Mesothelial cell of epicardium (in vitro differentiated cells): ENCODE measurements at regions not wholly inside any gene's neighbourhood (a gene's known extent, or its start where the extent isn't known, plus 50 kb on each side); places are given as distances from the start of the nearest gene placed in this dataset.

Source experiments
- DNase-seq, 2 experiments: peaks; one replicate each; pipeline ENCODE4 v3.0.0; 2021; ENCODE audit warnings: low spot score in 2 of 2; ENCODE audit not compliant: unreplicated experiment in 2 of 2
- H3K27ac Mint-ChIP-seq: 2 replicates; pipeline ENCODE4 v1.8.0; 2021; ENCODE audit warnings: mixed read lengths
- H3K27me3 Mint-ChIP-seq: 2 replicates; pipeline ENCODE4 v1.8.0; 2021; ENCODE audit warnings: low read depth, mixed read lengths
- H3K36me3 Mint-ChIP-seq: 2 replicates; pipeline ENCODE4 v1.8.0; 2021; ENCODE audit warnings: mixed read lengths
- H3K4me1 Mint-ChIP-seq: 2 replicates; pipeline ENCODE4 v1.8.0; 2021; ENCODE audit warnings: mixed read lengths
- H3K4me3 Mint-ChIP-seq: 2 replicates; pipeline ENCODE4 v1.8.0; 2021; ENCODE audit warnings: mild to moderate bottlenecking, moderate library complexity, mixed read lengths
- H3K9me3 Mint-ChIP-seq: 2 replicates; pipeline ENCODE4 v1.8.0; 2021; ENCODE audit warnings: mixed read lengths
- CTCF ChIP-seq: fragments of 200-600 bp; sonication (generic); IDR thresholded peaks from one replicate; pipeline ENCODE4 v1.5.0; 2021; ENCODE audit warnings: antibody characterized with exemption; ENCODE audit not compliant: unreplicated experiment

GRCh38 chr2:101534149-101534611 lies 59.3 kb upstream of the RFX8 start:
- no peak for TF ChIP-seq CTCF
- peaks cover 8% of the 10 kb centered on the region for H3K9me3 Mint-ChIP-seq
- no peaks in the 10 kb centered on the region for H3K27me3 Mint-ChIP-seq
- no peak for DNase-seq
- no peaks in the 10 kb centered on the region for H3K36me3 Mint-ChIP-seq
- H3K4me3 Mint-ChIP-seq, result no peak overlapping the region
- H3K4me1 Mint-ChIP-seq, result no peaks in the 10 kb centered on the region
- no peak overlapping the region for H3K27ac Mint-ChIP-seq

- H3K36me3 Mint-ChIP-seq, result no peaks in the 10 kb centered on the region
- no peaks in the 10 kb centered on the region for H3K27me3 Mint-ChIP-seq
- H3K4me3 Mint-ChIP-seq, result no peak overlapping the region
- H3K9me3 Mint-ChIP-seq, result peaks cover 8% of the 10 kb centered on the region
- TF ChIP-seq CTCF, result no peak
- no peak for DNase-seq
- H3K4me1 Mint-ChIP-seq, result no peaks in the 10 kb centered on the region
- no peak overlapping the region for H3K27ac Mint-ChIP-seq
Observed at GRCh38 chr2:101533561-101534148, 58.7 kb upstream of the RFX8 start.

GRCh38 chr2:101528501-101528900 lies 53.6 kb upstream of the RFX8 start:
- peaks cover 8% of the 10 kb centered on the region for H3K9me3 Mint-ChIP-seq
- no peak for DNase-seq
- H3K4me1 Mint-ChIP-seq, result no peaks in the 10 kb centered on the region
- no peaks in the 10 kb centered on the region for H3K27me3 Mint-ChIP-seq
- no peak overlapping the region for H3K4me3 Mint-ChIP-seq
- H3K36me3 Mint-ChIP-seq, result no peaks in the 10 kb centered on the region
- TF ChIP-seq CTCF, result no peak
- no peak overlapping the region for H3K27ac Mint-ChIP-seq

GRCh38 chr2:101524806-101525430 lies 50.0 kb upstream of the RFX8 start:
- no peak overlapping the region for H3K27ac Mint-ChIP-seq
- peaks cover 8% of the 10 kb centered on the region for H3K9me3 Mint-ChIP-seq
- no peak for DNase-seq
- TF ChIP-seq CTCF, result no peak
- H3K27me3 Mint-ChIP-seq, result no peaks in the 10 kb centered on the region
- no peak overlapping the region for H3K4me3 Mint-ChIP-seq
- H3K36me3 Mint-ChIP-seq, result no peaks in the 10 kb centered on the region
- H3K4me1 Mint-ChIP-seq, result peaks cover 3% of the 10 kb centered on the region
